DOHH2 (cell line): ENCODE measurements at regions not wholly inside any gene's neighbourhood (a gene's known extent, or its start where the extent isn't known, plus 50 kb on each side); places are given as distances from the start of the nearest gene placed in this dataset.

Source experiments
- CTCF ChIP-seq: fragments of 200-600 bp; sonication (generic); IDR thresholded peaks from one replicate; pipeline ENCODE4 v1.5.1; 2014; ENCODE audit warnings: antibody characterized with exemption, mild to moderate bottlenecking, low read depth, low read length; ENCODE audit not compliant: poor library complexity, severe bottlenecking
- EZH2phosphoT487 ChIP-seq: fragments of 200-600 bp; sonication (generic); IDR thresholded peaks from 2 replicates; pipeline ENCODE4 v1.6.1; 2017; ENCODE audit warnings: borderline replicate concordance, mild to moderate bottlenecking, antibody characterized with exemption, low read length, moderate library complexity, mixed read lengths

GRCh38 chr4:114527637-114528036 lies 71.0 kb upstream of the UGT8 start:
- TF ChIP-seq CTCF (no peak), EZH2phosphoT487 (no peak)
